ENCODE measurements at regions not wholly inside any gene's neighbourhood (a gene's known extent, or its start where the extent isn't known, plus 50 kb on each side); places are given as distances from the start of the nearest gene placed in this dataset.

- DNase-seq (ENCODE audit: low spot score), result no peak
- no peak for TF ChIP-seq CTCF (IDR thresholded peaks at IDR 0.05; ENCODE audit: extremely low read depth, missing control alignments)
These were observed 56.3 kb upstream of the SPEF2 start for GRCh38 chr5:35561396-35561795.

DNA sequence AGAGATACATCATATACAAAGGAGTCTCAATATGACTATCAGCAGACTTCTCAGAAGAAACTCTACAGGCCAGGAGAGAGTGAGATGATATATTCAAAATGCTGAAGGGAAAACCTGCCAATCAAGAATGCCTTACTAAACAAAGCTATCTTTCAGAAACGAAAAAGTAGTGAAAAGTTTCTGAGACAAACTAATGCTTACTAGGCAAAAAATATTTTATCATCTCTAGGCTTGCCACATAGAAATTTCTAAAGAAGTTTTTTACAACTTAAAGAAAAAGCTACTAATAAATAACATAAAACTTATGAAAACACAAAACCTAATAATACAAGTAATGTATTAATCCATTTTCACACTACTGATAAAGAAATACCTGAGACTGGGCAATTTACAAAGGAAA, 59.9 kb upstream of the SPEF2 start:
- TF ChIP-seq CTCF (IDR thresholded peaks at IDR 0.05; ENCODE audit: extremely low read depth, missing control alignments), result no peak

DNA sequence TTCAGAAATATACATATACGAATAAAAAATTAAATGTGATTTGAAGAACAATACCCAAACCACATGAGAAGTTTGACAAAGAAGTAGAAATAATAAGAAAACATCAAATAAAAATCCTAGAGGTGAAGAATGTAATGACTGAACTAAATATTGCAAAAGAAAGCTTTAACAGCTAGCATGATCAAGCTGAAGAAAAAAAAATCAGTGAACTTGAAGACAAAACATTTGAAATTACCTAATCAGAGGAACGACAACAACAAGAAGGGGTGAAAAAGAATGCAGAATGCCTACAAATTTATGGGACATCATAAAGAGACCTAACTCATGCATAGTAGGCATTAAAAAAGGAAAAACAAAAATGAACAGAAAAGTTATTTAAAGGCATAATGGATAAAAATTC, 60.5 kb upstream of the SPEF2 start:
- DNase-seq (ENCODE audit: low spot score), result no peak
- TF ChIP-seq CTCF (IDR thresholded peaks at IDR 0.05; ENCODE audit: extremely low read depth, missing control alignments), result no peak

More for the DNA sequence above, 59.9 kb upstream of the SPEF2 start:
- DNase-seq (ENCODE audit: low spot score), result no peak

GRCh38 chr5:35554016-35554415, 63.6 kb upstream of the SPEF2 start:
- no peak for TF ChIP-seq CTCF (IDR thresholded peaks at IDR 0.05; ENCODE audit: extremely low read depth, missing control alignments)
- no peak for DNase-seq (ENCODE audit: low spot score)

GRCh38 chr5:35545190-35545589, 72.5 kb upstream of the SPEF2 start:
- no peak for TF ChIP-seq CTCF (IDR thresholded peaks at IDR 0.05; ENCODE audit: extremely low read depth, missing control alignments)
- no peak for DNase-seq (ENCODE audit: low spot score)

DNA sequence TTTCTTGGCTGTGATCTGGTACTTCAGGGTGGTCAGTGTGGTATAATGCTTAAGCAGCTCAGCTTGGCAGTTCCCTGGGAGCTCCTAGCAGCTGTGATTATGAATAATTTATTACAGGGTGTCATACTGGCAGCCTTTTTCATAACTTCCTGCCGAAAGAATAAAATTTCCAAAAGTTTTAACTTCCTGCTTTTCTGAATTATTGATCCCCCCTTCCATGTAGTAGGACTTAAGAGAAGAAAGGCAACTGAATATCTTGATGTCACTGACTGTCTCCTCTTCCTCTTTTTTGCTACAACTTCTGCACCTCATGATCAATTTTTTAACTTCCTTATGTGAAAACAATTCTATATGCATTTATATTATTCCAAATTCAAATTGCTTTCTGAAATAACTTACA, 74.3 kb upstream of the SPEF2 start:
- no peak for TF ChIP-seq CTCF (IDR thresholded peaks at IDR 0.05; ENCODE audit: extremely low read depth, missing control alignments)
- no peak for DNase-seq (ENCODE audit: low spot score)

GRCh38 chr5:35540002-35540401, 77.7 kb upstream of the SPEF2 start:
- DNase-seq (ENCODE audit: low spot score), result no peak
- no peak for TF ChIP-seq CTCF (IDR thresholded peaks at IDR 0.05; ENCODE audit: extremely low read depth, missing control alignments)

Measured in GM20000 (cell line).